ENCODE measurements at regions not wholly inside any gene's neighbourhood (a gene's known extent, or its start where the extent isn't known, plus 50 kb on each side); places are given as distances from the start of the nearest gene placed in this dataset.

- no peaks in the 10 kb centered on the region for H3K27me3 Mint-ChIP-seq (ENCODE audit: insufficient read depth, low read depth, poor library complexity)
- H3K79me2 ChIP-seq (replicated peaks; ENCODE audit: insufficient read depth): no peaks in the 10 kb centered on the region
- DNase-seq (ENCODE audit: low spot score) (no peak), ATAC-seq (no peak)
- H3K27ac Mint-ChIP-seq: no peak overlapping the region
- H3K36me3 Mint-ChIP-seq (ENCODE audit: low read depth): no peaks in the 10 kb centered on the region
- H4K20me1 ChIP-seq (replicated peaks; ENCODE audit: insufficient read depth): no peaks in the 10 kb centered on the region
- no peaks in the 10 kb centered on the region for H3F3A ChIP-seq (replicated peaks; ENCODE audit: low read depth)
- H3K36me3 ChIP-seq (ENCODE audit: insufficient read depth): no peaks in the 10 kb centered on the region
- H3K27ac ChIP-seq (ENCODE audit: low read depth): no peak overlapping the region
- H3K9me2 ChIP-seq (ENCODE audit: insufficient read depth): 0 out of 2 replicates have a peak, but pooled peaks cover 3% of the 10 kb centered on the region
- H3K4me1 ChIP-seq (ENCODE audit: insufficient read depth): no peaks in the 10 kb centered on the region
- no peak overlapping the region for H3K4me2 ChIP-seq
- no peaks in the 10 kb centered on the region for H3K4me1 Mint-ChIP-seq
- no peak for TF ChIP-seq REST (IDR thresholded peaks at IDR 0.05; ENCODE audit: unreplicated experiment)
- TF ChIP-seq STAT1 (IDR thresholded peaks at IDR 0.05; ENCODE audit: unreplicated experiment): no peak
- TF ChIP-seq, protein P1, sequence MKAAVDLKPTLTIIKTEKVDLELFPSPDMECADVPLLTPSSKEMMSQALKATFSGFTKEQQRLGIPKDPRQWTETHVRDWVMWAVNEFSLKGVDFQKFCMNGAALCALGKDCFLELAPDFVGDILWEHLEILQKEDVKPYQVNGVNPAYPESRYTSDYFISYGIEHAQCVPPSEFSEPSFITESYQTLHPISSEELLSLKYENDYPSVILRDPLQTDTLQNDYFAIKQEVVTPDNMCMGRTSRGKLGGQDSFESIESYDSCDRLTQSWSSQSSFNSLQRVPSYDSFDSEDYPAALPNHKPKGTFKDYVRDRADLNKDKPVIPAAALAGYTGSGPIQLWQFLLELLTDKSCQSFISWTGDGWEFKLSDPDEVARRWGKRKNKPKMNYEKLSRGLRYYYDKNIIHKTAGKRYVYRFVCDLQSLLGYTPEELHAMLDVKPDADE (IDR thresholded peaks at IDR 0.05): no peak
- no peak for TF ChIP-seq EZH2 (IDR thresholded peaks at IDR 0.05; ENCODE audit: low read depth, unreplicated experiment)
- TF ChIP-seq NANOG (IDR thresholded peaks at IDR 0.05; ENCODE audit: borderline replicate concordance): no peak
- TF ChIP-seq CREB1 (CRISPR knock-in tag; IDR thresholded peaks at IDR 0.05; ENCODE audit: low read depth): no peak
- TF ChIP-seq EZH2phosphoT487 (IDR thresholded peaks at IDR 0.05; ENCODE audit: unreplicated experiment): no peak
- no peak for TF ChIP-seq ZNF462 (CRISPR knock-in tag; IDR thresholded peaks at IDR 0.05)
- no peak for TF ChIP-seq ZNF331 (CRISPR knock-in tag; IDR thresholded peaks at IDR 0.05; ENCODE audit: low read depth)
- no peak for TF ChIP-seq POLR2AphosphoS5 (IDR thresholded peaks at IDR 0.05; ENCODE audit: low read depth)
- TF ChIP-seq, protein P2, sequence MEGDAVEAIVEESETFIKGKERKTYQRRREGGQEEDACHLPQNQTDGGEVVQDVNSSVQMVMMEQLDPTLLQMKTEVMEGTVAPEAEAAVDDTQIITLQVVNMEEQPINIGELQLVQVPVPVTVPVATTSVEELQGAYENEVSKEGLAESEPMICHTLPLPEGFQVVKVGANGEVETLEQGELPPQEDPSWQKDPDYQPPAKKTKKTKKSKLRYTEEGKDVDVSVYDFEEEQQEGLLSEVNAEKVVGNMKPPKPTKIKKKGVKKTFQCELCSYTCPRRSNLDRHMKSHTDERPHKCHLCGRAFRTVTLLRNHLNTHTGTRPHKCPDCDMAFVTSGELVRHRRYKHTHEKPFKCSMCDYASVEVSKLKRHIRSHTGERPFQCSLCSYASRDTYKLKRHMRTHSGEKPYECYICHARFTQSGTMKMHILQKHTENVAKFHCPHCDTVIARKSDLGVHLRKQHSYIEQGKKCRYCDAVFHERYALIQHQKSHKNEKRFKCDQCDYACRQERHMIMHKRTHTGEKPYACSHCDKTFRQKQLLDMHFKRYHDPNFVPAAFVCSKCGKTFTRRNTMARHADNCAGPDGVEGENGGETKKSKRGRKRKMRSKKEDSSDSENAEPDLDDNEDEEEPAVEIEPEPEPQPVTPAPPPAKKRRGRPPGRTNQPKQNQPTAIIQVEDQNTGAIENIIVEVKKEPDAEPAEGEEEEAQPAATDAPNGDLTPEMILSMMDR (conservative IDR thresholded peaks at IDR 0.05; ENCODE audit: low read depth in 2 of 2): no peak
- no peak for TF ChIP-seq ZNF114 (CRISPR knock-in tag; IDR thresholded peaks at IDR 0.05)
- TF ChIP-seq JUNB (IDR thresholded peaks at IDR 0.05; ENCODE audit: unreplicated experiment): no peak
- H3K4me3 Mint-ChIP-seq: no peak overlapping the region
- no peaks in the 10 kb centered on the region for H3K9me3 Mint-ChIP-seq
- H3K27me3 ChIP-seq (ENCODE audit: insufficient read depth): no peaks in the 10 kb centered on the region
- no peak overlapping the region for H2AFZ ChIP-seq
- H3K4me3 ChIP-seq: no peak overlapping the region
These were observed 780.6 kb downstream of the INHBA start for GRCh38 chr7:40922316-40922670.

All from GM23338 (cell line).